ENCODE measurements at regions not wholly inside any gene's neighbourhood (a gene's known extent, or its start where the extent isn't known, plus 50 kb on each side); places are given as distances from the start of the nearest gene placed in this dataset.

GRCh38 chr6:210778-211374 lies 81.4 kb upstream of the DUSP22 start:
- no peak for DNase-seq

GRCh38 chr6:211871-212497 lies 80.3 kb upstream of the DUSP22 start:
- DNase-seq, result no peak

- DNase-seq, result no peak
Measured at GRCh38 chr6:213284-213683, 79.0 kb upstream of the DUSP22 start.

DNA sequence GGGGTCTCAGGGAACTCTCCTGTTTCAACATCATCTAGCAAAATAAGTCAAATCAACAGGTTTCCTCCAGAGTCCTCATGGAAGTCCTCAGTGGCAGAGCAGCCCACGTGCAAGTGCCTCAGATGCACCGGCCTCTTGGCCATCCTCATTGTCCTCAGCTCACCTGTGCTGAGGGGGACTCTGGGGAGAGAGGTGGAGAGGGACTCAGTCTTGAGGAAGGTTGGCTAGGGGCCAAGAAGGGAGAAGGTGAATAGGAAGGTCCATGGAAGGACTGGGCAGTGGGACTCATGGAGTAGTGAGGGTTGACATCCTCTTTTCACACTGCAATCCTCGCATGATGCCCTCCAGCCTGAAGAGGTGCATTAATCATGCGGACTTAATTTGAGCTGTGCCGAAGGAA lies 77.9 kb upstream of the DUSP22 start:
- no peak for DNase-seq

DNA sequence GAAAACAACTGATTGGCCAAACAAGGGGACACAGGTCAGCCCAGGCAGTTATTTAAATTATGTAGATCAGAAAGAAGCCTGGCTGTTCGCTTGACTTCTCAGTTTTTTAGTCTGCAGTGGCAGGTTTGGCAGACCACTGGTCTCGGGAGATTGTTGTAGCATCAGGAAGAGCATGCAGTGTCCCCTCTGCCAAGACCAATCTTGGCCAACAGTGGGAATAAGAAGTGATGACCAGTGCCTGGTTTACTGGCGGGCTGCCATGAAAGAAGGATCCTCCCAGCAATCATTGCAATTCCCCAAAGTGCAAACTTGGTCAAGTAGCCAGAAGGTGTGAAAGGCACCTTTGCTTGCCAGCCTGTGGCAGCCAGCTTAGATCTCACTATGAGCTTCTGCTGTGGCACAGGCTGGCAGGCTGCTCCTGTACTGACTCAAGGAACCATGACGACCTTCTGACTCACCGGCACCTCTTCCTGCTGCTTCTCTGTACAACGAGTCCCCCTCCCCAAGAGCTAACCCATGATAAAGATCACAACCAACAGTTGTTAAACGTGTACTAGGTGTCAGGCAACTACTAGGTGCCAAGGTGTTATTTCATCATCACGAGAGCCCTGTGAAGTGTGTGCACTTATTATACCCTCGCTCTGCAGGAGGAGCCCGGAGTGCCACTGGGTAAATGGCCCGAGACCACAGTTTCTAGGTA lies 76.8 kb upstream of the DUSP22 start:
- peak; percentile 47 for DNase-seq

GRCh38 chr6:217048-217659 lies 75.1 kb upstream of the DUSP22 start:
- no peak for DNase-seq

DNA sequence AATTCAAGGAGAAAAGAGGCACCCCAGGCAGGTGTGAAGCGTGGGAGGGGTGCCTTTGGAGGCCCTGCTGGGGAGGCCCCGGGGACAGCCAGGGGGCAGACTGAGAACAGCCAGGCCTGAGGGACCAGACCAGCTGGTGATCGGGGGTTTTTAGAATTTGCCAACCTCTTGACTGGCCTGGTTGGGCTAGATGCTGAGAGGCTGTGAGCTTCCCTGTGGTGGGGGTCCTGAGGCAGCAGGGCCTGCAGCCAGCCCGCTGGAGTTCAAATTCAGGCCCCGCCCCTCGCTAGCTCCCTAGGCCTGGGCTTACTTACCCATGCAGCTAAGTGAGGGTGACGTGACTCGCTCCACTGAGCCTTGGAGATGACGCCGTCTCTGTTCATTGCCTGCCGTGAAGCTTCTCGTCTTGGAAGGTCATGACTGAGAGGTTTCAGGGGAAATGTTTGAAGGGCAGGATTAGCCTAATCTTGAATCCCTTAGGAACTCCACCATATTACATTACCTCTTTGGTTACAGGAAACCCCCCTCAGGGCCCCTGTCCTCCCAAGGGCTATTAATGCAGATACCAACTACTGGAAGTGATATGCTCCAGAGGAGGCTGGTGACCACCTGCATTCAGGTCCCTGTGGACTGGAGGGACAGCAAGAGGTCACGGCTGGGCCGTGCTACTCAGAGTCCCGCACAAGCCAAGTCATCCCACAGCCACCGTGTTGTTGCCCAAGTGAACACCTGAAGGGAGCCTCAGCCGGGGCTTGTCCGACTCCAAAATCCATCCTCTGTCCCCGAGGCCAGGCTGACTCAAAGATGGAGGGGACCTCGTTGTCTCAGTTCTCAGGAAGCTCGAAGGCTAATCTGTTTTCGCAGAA lies 73.9 kb upstream of the DUSP22 start:
- no peak for DNase-seq

GRCh38 chr6:219019-219570 lies 73.2 kb upstream of the DUSP22 start:
- DNase-seq, result no peak

GRCh38 chr6:219641-220198 lies 72.6 kb upstream of the DUSP22 start:
- DNase-seq, result no peak

- DNase-seq, result no peak
Measured at GRCh38 chr6:220312-220711, 72.0 kb upstream of the DUSP22 start.

- DNase-seq, result no peak
Measured at GRCh38 chr6:220721-221475, 71.4 kb upstream of the DUSP22 start.

DNA sequence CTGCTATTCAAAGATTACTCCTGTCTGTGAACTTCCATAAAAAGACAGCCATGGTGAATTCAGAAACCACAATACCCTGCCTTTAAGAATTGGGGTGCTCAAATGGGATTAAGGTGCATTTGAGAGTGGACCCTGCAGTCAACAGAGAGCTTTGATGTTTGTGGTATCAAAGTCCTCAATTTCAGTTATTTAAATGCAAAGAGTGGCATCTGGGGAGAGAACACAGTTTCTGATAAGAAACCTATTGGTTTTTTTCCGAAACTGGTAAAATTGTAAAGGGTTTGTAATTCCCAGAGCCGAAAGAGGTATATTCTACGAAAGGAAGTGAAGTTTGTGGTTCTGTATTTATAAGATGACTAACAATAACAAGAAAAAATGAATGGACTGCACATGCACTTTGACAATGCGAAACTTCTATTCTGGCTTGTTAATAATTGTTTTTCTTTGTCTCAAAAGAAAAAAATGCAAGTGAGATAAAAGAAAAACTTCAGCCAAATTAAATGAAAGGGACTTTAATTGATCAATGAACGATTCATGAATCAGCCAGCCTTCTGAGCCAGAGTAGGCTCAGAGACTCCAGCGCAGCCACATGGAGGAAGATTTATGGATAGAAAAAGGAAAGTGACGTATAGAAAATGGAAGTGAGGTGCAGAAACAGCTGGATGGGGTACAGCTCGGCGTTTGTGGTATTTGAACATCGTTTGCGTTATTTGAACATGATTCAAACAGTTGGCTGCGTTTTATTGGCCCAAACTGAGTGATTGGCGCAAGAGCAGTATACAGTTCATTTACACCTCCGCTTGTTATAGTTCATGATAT lies 70.5 kb upstream of the DUSP22 start:
- DNase-seq, result no peak

DNA sequence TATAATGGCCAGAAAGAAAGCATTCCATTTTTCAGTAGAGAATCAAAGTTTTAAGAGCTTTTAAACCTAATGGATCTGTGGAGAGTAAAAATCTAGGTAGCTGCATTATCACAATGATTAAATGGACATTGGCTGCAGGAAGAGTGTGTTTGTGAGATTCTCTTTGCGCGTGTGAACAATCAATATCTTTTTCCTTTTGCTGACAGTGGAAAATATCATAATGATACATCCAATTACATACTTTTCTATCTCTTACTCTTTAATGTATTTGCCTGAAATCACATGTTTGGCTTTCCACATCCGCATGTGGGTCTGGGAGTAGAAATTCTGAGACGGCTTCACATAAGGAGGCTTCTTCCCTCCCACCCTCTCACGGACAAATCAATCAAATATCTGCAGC lies 69.8 kb upstream of the DUSP22 start:
- no peak for DNase-seq

DNA sequence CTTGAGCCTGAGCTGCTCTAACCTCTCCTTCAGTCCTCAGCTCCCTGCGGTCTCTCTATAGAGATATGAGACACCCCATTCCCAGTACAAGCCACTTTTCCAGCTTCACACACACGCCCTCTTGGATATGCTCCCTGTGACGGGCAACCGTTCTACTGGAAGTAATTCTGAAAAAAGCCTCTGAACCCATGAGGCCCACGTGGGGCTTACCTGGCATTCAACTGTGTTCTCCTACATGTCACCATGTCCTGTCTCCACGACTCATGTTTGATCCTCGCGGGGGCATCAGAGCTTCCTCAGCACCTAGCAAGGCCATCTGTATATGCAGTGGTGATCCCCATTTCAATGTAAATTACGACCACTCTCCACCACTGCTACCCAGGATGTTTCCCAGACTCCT lies 69.2 kb upstream of the DUSP22 start:
- no peak for DNase-seq

DNA sequence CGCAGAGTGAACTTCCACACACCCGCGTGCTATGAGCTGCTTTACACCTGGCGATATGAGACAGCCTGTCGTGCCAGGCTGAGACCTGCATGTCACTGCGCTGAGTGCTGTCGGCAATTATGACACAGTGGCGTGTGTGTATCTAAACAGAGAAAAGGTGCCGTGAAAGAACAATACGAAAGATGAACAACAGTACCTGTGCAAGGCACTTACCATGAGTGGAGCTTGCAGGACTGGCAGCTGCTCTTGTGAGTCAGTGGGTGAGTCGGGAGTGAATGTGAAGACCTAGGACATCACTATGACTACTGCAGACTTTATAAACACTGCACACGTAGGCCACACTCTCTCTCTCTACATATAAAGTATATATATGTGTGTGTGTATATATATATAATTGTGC lies 68.5 kb upstream of the DUSP22 start:
- DNase-seq, result no peak

GRCh38 chr6:224350-224749 lies 67.9 kb upstream of the DUSP22 start:
- no peak for DNase-seq

DNA sequence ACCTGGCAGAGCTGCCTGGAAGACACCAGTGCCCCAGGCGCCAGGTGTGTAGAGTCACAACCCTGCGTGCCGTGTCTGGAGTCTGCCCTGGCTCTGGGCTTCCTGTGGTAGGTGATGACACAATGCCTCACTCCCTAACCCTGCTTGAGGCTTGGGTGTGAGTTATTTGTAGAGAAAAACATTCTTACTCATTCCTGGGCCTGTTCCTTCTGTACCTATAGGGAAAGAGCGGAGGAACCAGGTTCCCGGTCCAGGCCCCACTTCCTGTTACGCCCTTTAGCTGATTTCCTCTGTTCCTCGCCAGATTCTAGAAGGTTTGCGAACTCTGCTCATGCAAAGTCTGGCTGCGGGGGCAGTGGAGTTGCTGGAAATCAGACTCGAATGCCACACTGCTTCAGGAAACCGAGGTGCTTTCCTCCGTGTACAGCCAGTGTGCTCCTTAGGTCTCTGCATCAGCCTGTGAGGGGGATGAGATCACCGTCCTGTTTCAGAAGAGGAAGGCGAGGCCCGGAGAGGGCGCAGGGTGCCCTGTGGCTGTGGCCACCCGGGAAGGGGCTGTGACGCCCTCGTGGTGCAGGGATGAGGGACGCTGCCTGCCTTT lies 67.1 kb upstream of the DUSP22 start:
- DNase-seq, result peak; percentile 41

DNA sequence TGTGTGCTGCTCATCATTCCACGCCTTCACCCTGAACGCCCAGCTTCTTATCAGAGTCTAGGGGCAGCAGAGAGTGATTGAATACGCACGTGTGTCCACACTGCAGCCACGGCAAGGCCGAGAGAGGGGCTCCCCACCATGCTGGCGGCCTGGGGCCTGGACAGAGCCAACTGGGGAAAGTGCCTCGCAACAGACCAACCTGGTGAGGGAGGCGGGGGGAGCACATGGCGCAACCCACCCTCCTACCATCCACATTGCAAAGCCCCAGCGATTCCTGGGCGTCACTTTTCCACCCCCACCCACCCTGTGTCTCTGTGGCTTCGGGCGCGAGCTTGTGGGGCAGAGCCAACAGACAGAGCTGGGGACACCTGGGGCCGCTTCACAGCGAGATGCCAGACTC lies 66.4 kb upstream of the DUSP22 start:
- no peak for DNase-seq

DNA sequence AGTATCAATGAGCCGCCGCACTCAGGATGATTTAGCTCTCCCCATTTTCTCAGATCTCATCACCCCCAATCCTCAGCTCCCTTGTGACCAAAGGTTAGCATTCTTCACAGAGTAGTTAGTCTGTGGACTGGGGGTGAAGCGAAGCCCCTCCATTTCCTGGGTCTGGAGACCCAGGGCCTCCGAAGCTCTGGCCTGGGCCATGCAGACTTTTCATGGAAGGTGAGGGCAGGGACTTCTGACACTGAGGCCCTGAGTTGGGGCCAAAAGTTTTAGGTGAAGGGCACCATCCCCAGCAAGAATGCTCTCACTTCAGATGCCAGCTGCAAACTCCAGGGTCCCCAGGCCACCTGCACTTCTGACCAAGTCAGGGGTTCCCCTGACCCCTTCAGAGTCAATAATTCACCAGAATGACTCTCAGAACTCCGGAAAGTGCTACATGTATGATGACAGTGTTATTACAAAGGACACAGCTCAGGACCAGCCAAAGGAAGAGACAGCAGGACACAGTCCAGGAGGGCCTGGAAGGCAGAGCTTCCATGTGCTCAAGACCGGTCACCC lies 65.7 kb upstream of the DUSP22 start:
- DNase-seq, result no peak

Measured in CD4-positive, alpha-beta T cell treated with Interleukin-17A for 1 hour (primary cell).